Kasumi-1 (cell line): ENCODE measurements at regions not wholly inside any gene's neighbourhood (a gene's known extent, or its start where the extent isn't known, plus 50 kb on each side); places are given as distances from the start of the nearest gene placed in this dataset.

Experiments used
- DNase-seq, 2 experiments: peaks; one replicate each; lab custom pipeline; 2025; lab: John Stamatoyannopoulos, UW

GRCh38 chr13:31686670-31687425 is 52.5 kb upstream of the RXFP2 start:
- DNase-seq, result no peak
